ENCODE measurements at regions not wholly inside any gene's neighbourhood (a gene's known extent, or its start where the extent isn't known, plus 50 kb on each side); places are given as distances from the start of the nearest gene placed in this dataset.

- ChIA-PET POLR2A (no interaction called here), CTCF (no interaction called here)
- Histone ChIP-seq H3K4me3 (ENCODE audit: control extremely low read depth in 1 of 5, extremely low read depth in 1 of 5, insufficient read depth in 1 of 5, low read depth in 2 of 5, low read length in 4 of 5) (no peak overlapping the region), H3K79me2 (ENCODE audit: control insufficient read depth, insufficient read depth, low read length) (no peaks in the 10 kb centered on the region), H3K9me3 (ENCODE audit: control extremely low read depth in 1 of 3, control insufficient read depth in 2 of 3, insufficient read depth in 1 of 3, low read length in 2 of 3) (no peaks in the 10 kb centered on the region), H3K27me3 (replicated peaks in 1 of 4; ENCODE audit: control extremely low read depth in 1 of 4, control insufficient read depth in 3 of 4, insufficient read depth in 4 of 4, low read length in 3 of 4) (no peaks in the 10 kb centered on the region), H3K9ac (ENCODE audit: low read length) (no peak overlapping the region), H3K4me2 (replicated peaks; ENCODE audit: low read depth, low read length, poor library complexity, severe bottlenecking) (no peak overlapping the region), H2AFZ (ENCODE audit: insufficient read depth, low read depth, low read length, poor library complexity, severe bottlenecking) (no peak overlapping the region), H3K4me1 (ENCODE audit: control insufficient read depth in 2 of 2, insufficient read depth in 2 of 2, low read length in 2 of 2) (no peaks in the 10 kb centered on the region), H3K27ac (ENCODE audit: low read length in 2 of 2) (no peak overlapping the region), H3K36me3 (replicated peaks in 1 of 2; ENCODE audit: control extremely low read depth in 1 of 2, control insufficient read depth in 1 of 2, extremely low read depth in 1 of 2, insufficient read depth in 2 of 2, low read length in 1 of 2) (no peaks in the 10 kb centered on the region), H4K20me1 (ENCODE audit: control insufficient read depth, insufficient read depth, low read length, poor library complexity, severe bottlenecking) (no peaks in the 10 kb centered on the region)
- no peak for DNase-seq
- H3K9me3 Mint-ChIP-seq (ENCODE audit: insufficient read depth), result peaks cover 1% of the 10 kb centered on the region
- no peak overlapping the region for H3K27ac Mint-ChIP-seq
- intact Hi-C loops (cut with micrococcal nuclease), result no loop called here
- no peaks in the 10 kb centered on the region for H3K4me1 Mint-ChIP-seq
- no peak overlapping the region for H3K4me3 Mint-ChIP-seq
- no peak for TF ChIP-seq EZH2 (IDR thresholded peaks at IDR 0.05; ENCODE audit: borderline replicate concordance, insufficient read depth, low read depth, low read length, poor library complexity, severe bottlenecking)
- TF ChIP-seq, protein P1, sequence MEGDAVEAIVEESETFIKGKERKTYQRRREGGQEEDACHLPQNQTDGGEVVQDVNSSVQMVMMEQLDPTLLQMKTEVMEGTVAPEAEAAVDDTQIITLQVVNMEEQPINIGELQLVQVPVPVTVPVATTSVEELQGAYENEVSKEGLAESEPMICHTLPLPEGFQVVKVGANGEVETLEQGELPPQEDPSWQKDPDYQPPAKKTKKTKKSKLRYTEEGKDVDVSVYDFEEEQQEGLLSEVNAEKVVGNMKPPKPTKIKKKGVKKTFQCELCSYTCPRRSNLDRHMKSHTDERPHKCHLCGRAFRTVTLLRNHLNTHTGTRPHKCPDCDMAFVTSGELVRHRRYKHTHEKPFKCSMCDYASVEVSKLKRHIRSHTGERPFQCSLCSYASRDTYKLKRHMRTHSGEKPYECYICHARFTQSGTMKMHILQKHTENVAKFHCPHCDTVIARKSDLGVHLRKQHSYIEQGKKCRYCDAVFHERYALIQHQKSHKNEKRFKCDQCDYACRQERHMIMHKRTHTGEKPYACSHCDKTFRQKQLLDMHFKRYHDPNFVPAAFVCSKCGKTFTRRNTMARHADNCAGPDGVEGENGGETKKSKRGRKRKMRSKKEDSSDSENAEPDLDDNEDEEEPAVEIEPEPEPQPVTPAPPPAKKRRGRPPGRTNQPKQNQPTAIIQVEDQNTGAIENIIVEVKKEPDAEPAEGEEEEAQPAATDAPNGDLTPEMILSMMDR (IDR thresholded peaks at IDR 0.05), result no peak
- ATAC-seq (ENCODE audit: low read depth), result no peak
- no CpG with 5 or more reads among the region's 2 CpGs for WGBS (ENCODE audit: insufficient coverage)
- no peaks in the 10 kb centered on the region for H3K27me3 Mint-ChIP-seq
Observed at GRCh38 chr13:59492030-59492636, 671.6 kb downstream of the DIAPH3 start.

- ChIA-PET CTCF (no interaction called here), POLR2A (no interaction called here)
- Histone ChIP-seq H3K27me3 (replicated peaks in 1 of 4; ENCODE audit: control extremely low read depth in 1 of 4, control insufficient read depth in 3 of 4, insufficient read depth in 4 of 4, low read length in 3 of 4) (no peaks in the 10 kb centered on the region), H3K79me2 (ENCODE audit: control insufficient read depth, insufficient read depth, low read length) (no peaks in the 10 kb centered on the region), H3K4me3 (ENCODE audit: control extremely low read depth in 1 of 5, extremely low read depth in 1 of 5, insufficient read depth in 1 of 5, low read depth in 2 of 5, low read length in 4 of 5) (no peak overlapping the region), H3K36me3 (replicated peaks in 1 of 2; ENCODE audit: control extremely low read depth in 1 of 2, control insufficient read depth in 1 of 2, extremely low read depth in 1 of 2, insufficient read depth in 2 of 2, low read length in 1 of 2) (no peaks in the 10 kb centered on the region), H3K9ac (ENCODE audit: low read length) (no peak overlapping the region), H3K4me2 (replicated peaks; ENCODE audit: low read depth, low read length, poor library complexity, severe bottlenecking) (no peak overlapping the region), H4K20me1 (ENCODE audit: control insufficient read depth, insufficient read depth, low read length, poor library complexity, severe bottlenecking) (no peaks in the 10 kb centered on the region), H2AFZ (ENCODE audit: insufficient read depth, low read depth, low read length, poor library complexity, severe bottlenecking) (no peak overlapping the region), H3K4me1 (ENCODE audit: control insufficient read depth in 2 of 2, insufficient read depth in 2 of 2, low read length in 2 of 2) (no peaks in the 10 kb centered on the region), H3K9me3 (ENCODE audit: control extremely low read depth in 1 of 3, control insufficient read depth in 2 of 3, insufficient read depth in 1 of 3, low read length in 2 of 3) (no peaks in the 10 kb centered on the region), H3K27ac (ENCODE audit: low read length in 2 of 2) (no peak overlapping the region)
- Mint-ChIP-seq H3K4me1 (no peaks in the 10 kb centered on the region), H3K9me3 (ENCODE audit: insufficient read depth) (peaks cover 1% of the 10 kb centered on the region), H3K27me3 (no peaks in the 10 kb centered on the region), H3K27ac (no peak overlapping the region), H3K4me3 (no peak overlapping the region)
- no CpG with 5 or more reads among the region's 1 CpG for WGBS (ENCODE audit: insufficient coverage)
- intact Hi-C loops (cut with micrococcal nuclease), result no loop called here
- ATAC-seq (ENCODE audit: low read depth), result no peak
- no peak for TF ChIP-seq EZH2 (IDR thresholded peaks at IDR 0.05; ENCODE audit: borderline replicate concordance, insufficient read depth, low read depth, low read length, poor library complexity, severe bottlenecking)
- TF ChIP-seq, protein P1 (IDR thresholded peaks at IDR 0.05), result no peak
- no peak for DNase-seq
Observed at GRCh38 chr13:59493436-59493965, 670.2 kb downstream of the DIAPH3 start.
